Endothelial cell of umbilical vein (primary cell): ENCODE measurements at regions not wholly inside any gene's neighbourhood (a gene's known extent, or its start where the extent isn't known, plus 50 kb on each side); places are given as distances from the start of the nearest gene placed in this dataset.

ENCODE experiments used
- BruUV-seq: library from RNA; stranded (reverse); fragments of 400-500 nt; replicated peaks from 2 replicates; lab custom pipeline; 2021; lab: Mats Ljungman, UMichigan
- CTCF ChIA-PET: fragments of 300-600, 350-600 bp; sonication (Branson Sonifier 250); formaldehyde crosslinking; loops from one replicate; lab custom pipeline; 2021; ENCODE audit warnings: antibody characterized with exemption, inconsistent platforms; lab: Charles Lee
- POLR2A ChIA-PET: fragments of 300-600, 350-600 bp; sonication (Branson Sonifier 250); formaldehyde crosslinking; loops from one replicate; lab custom pipeline; 2021; ENCODE audit warnings: antibody characterized with exemption, inconsistent platforms; lab: Charles Lee
- DNase-seq: peaks from one replicate; pipeline ENCODE4 v3.0.0-alpha.2; 2011; ENCODE audit warnings: low read depth, low spot score
- FAIRE-seq: peaks from 2 replicates; lab custom pipeline; 2011; peaks lifted over from hg19 to GRCh38; lab: Jason Lieb, UNC
- H2AFZ ChIP-seq: 2 replicates; pipeline ENCODE4 v1.6.0; 2012; ENCODE audit warnings: low read depth, low read length, control low read depth, inconsistent platforms
- H3K27ac ChIP-seq: 2 replicates; pipeline ENCODE4 v1.5.1; 2011; ENCODE audit warnings: low read depth, mild to moderate bottlenecking, control low read depth, low read length, moderate library complexity; ENCODE audit not compliant: insufficient read depth
- H3K27me3 ChIP-seq, 2 experiments: 2 replicates each; pipeline versions ENCODE4 v1.6.0 to v1.6.1; 2011; ENCODE audit warnings: low read length in 2 of 2, mixed read lengths in 1 of 2; ENCODE audit not compliant: control insufficient read depth in 2 of 2, insufficient read depth in 2 of 2
- H3K36me3 ChIP-seq, 2 experiments: 2 replicates in 1 of 2; 3 replicates in 1 of 2; pipeline ENCODE4 v1.5.1; 2011; ENCODE audit warnings: low read length in 2 of 2, mild to moderate bottlenecking in 1 of 2, moderate library complexity in 1 of 2; ENCODE audit not compliant: control insufficient read depth in 2 of 2, insufficient read depth in 2 of 2; ENCODE audit errors: extremely low read depth in 1 of 2
- H3K4me1 ChIP-seq: 3 replicates; pipeline ENCODE4 v1.5.1; 2011; ENCODE audit warnings: mild to moderate bottlenecking, low read length; ENCODE audit not compliant: control insufficient read depth, insufficient read depth; ENCODE audit errors: extremely low read depth
- H3K4me2 ChIP-seq: 2 replicates; pipeline ENCODE4 v1.6.1; 2011; ENCODE audit warnings: low read length, control low read depth, mixed read lengths; ENCODE audit not compliant: insufficient read depth
- H3K4me3 ChIP-seq, 3 experiments: fragments of 200-600 bp in 1 of 3; sonication (generic), shearing (Covaris generic) in 1 of 3; replicated peaks in 1 of 3; 2 replicates each; pipeline ENCODE4 v1.5.1; 2011 to 2016; ENCODE audit warnings: control low read depth in 3 of 3, low read length in 3 of 3, mild to moderate bottlenecking in 2 of 3, inconsistent platforms in 1 of 3, low read depth in 1 of 3, moderate library complexity in 1 of 3; ENCODE audit not compliant: insufficient read depth in 1 of 3
- H3K79me2 ChIP-seq: 2 replicates; pipeline ENCODE4 v1.6.0; 2012; ENCODE audit warnings: low read length, inconsistent platforms; ENCODE audit not compliant: control insufficient read depth, insufficient read depth
- H3K9ac ChIP-seq: replicated peaks from 2 replicates; pipeline ENCODE3; 2011; ENCODE audit warnings: low read length, control low read depth; ENCODE audit not compliant: insufficient read depth; ENCODE audit errors: extremely low read depth
- H3K9me1 ChIP-seq: replicated peaks from 3 replicates; pipeline ENCODE4 v1.6.0; 2011; ENCODE audit warnings: mild to moderate bottlenecking, low read length; ENCODE audit not compliant: control insufficient read depth, insufficient read depth; ENCODE audit errors: extremely low read depth
- H3K9me3 ChIP-seq: replicated peaks from 2 replicates; pipeline ENCODE4 v1.5.1; 2012; ENCODE audit warnings: low read length, inconsistent platforms; ENCODE audit not compliant: control insufficient read depth, insufficient read depth
- H4K20me1 ChIP-seq: replicated peaks from 2 replicates; pipeline ENCODE3; 2011; ENCODE audit warnings: mild to moderate bottlenecking, low read length; ENCODE audit not compliant: control insufficient read depth, insufficient read depth; ENCODE audit errors: extremely low read depth
- CTCF ChIP-seq, 2 donors: IDR thresholded peaks; 1 replicate in 1 of 2; 2 replicates in 1 of 2; pipeline ENCODE4 v1.5.1; 2011; ENCODE audit warnings: low read length in 2 of 2, mild to moderate bottlenecking in 2 of 2, moderate library complexity in 2 of 2, control low read depth in 1 of 2, inconsistent platforms in 1 of 2, low read depth in 1 of 2; ENCODE audit not compliant: insufficient read depth in 1 of 2; ENCODE audit errors: extremely low read depth in 1 of 2
- EZH2 ChIP-seq: IDR thresholded peaks from 2 replicates; pipeline ENCODE4 v1.6.1; 2012; ENCODE audit warnings: borderline replicate concordance, low read depth, mild to moderate bottlenecking, moderate library complexity, low read length, inconsistent platforms; ENCODE audit not compliant: severe bottlenecking
- FOS ChIP-seq: IDR thresholded peaks from 2 replicates; pipeline ENCODE4 v1.6.1; 2011; ENCODE audit warnings: mild to moderate bottlenecking, low read length, moderate library complexity, borderline replicate concordance; ENCODE audit not compliant: insufficient read depth
- GATA2 ChIP-seq: IDR thresholded peaks from 2 replicates; pipeline ENCODE4 v1.7.0; 2011; ENCODE audit warnings: low read depth, mild to moderate bottlenecking, moderate library complexity, mixed read lengths, low read length; ENCODE audit not compliant: insufficient read length, insufficient read depth
- JUN ChIP-seq: IDR thresholded peaks from 2 replicates; pipeline ENCODE4 v1.6.1; 2011; ENCODE audit warnings: borderline replicate concordance, low read depth; ENCODE audit not compliant: insufficient read length, insufficient read depth
- MYC ChIP-seq: IDR thresholded peaks from one replicate; pipeline ENCODE4 v1.6.1; 2011; ENCODE audit warnings: mild to moderate bottlenecking, low read depth, low read length
- POLR2A ChIP-seq: IDR thresholded peaks from 2 replicates; pipeline ENCODE4 v1.6.1; 2012; ENCODE audit warnings: low read depth, mild to moderate bottlenecking, control low read depth, low read length
- POLR2AphosphoS5 ChIP-seq: IDR thresholded peaks from 2 replicates; pipeline ENCODE4 v1.6.1; 2012; ENCODE audit warnings: low read depth, mild to moderate bottlenecking, control low read depth, low read length, moderate library complexity; ENCODE audit not compliant: insufficient read depth
- dilution Hi-C: fragments of 300-500 bp; cut with MboI; formaldehyde crosslinking; loops from one replicate; pipeline ENCODE4 v1.15.0; 2019; ENCODE audit warnings: low sequenced_read_pairs; ENCODE audit not compliant: extremely low pct_ligation_motif_present
- intact Hi-C: fragments of 100-400 bp; cut with micrococcal nuclease; formaldehyde crosslinking; loops from one replicate; pipeline ENCODE4 v1.10.0; 2022
- TF ChIP-seq, protein P1 (sequence below): IDR thresholded peaks from 2 replicates; pipeline ENCODE4 v1.6.1; 2011; ENCODE audit not compliant: insufficient read depth, insufficient read length

DNA sequence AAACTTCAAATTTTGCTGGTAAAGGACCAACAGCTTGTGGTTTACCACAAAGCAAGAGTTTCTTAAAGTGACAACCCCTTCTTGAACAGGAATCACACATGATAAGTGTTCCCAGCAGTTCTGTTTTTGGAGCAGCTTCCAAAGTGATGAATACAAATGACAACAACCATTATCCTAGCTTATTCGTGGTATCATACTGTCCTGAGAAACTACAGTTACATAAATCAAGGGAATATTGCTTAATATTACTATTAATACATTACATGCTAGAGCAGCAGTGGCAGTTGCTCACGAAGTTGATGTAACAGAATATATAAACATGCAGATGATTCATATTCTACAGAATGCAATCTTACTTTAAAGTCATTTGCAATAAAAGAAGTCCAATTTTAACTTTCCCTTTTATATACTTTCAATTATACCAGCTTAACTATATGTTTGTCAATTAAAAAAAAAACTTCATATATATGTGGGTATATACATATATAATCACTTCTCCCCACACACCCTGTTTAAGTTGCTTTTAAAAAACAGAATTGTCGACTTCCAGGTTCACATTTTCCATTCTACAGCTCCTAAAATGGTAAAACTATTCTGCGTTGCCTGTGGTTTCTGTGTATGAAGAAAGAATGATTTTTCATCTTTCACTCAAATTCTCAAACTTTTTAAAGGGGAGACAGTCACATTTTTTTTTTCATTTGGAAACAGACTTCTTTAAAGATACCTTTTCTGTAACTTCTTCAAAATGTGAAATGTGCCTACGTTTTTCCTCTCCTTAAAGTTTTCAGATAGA is 713.6 kb downstream of the TDRD15 start:
- no peaks in the 10 kb centered on the region for H3K36me3 ChIP-seq
- dilution Hi-C loops (no loop called here), intact Hi-C loops (no loop called here)
- no TSS peak for BruUV-seq
- no peak for FAIRE-seq
- TF ChIP-seq CTCF (IDR thresholded peaks at IDR 0.05; ENCODE audit: extremely low read depth in 1 of 2, insufficient read depth in 1 of 2, low read depth in 1 of 2, low read length in 2 of 2) (no peak), POLR2A (no peak), GATA2 (no peak)
- TF ChIP-seq, protein P1, sequence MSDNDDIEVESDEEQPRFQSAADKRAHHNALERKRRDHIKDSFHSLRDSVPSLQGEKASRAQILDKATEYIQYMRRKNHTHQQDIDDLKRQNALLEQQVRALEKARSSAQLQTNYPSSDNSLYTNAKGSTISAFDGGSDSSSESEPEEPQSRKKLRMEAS: no peak
- peaks cover 2% of the 10 kb centered on the region for H3K9me3 ChIP-seq
- H2AFZ ChIP-seq: no peak overlapping the region
- ChIA-PET CTCF (no interaction called here), POLR2A (no interaction called here)
- no peak overlapping the region for H3K4me2 ChIP-seq
- no peak overlapping the region for H3K4me3 ChIP-seq
- no peak overlapping the region for H3K27ac ChIP-seq
- no peaks in the 10 kb centered on the region for H3K9me1 ChIP-seq
- H3K9ac ChIP-seq: no peak overlapping the region
- no peak for DNase-seq
- no peaks in the 10 kb centered on the region for H3K27me3 ChIP-seq
- no peaks in the 10 kb centered on the region for H3K79me2 ChIP-seq
- H3K4me1 ChIP-seq: no peaks in the 10 kb centered on the region
- H4K20me1 ChIP-seq: no peaks in the 10 kb centered on the region

DNA sequence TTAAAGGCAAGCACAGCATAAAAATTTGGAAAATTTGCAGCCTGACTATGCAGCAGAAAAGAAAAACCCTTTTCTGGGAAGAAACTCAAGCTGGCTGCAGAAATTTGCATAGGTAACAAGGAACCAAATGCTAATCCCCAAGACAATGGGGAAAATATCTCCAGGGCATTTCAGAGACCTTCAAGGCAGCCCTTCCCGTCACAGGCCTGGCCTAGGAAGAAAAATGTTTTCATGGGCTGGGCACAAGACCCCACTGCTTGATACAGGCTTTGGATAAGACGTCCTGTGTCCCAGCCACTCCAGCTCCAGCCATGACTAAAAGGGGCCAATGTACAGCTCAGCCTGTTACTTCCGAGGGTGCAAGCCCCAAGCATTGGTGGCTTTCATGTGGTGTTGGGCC is 717.6 kb downstream of the TDRD15 start:
- no peak for FAIRE-seq
- TF ChIP-seq, protein P1: no peak
- TF ChIP-seq CTCF (IDR thresholded peaks at IDR 0.05; ENCODE audit: extremely low read depth in 1 of 2, insufficient read depth in 1 of 2, low read depth in 1 of 2, low read length in 2 of 2) (no peak), FOS (no peak), GATA2 (no peak), JUN (no peak), POLR2AphosphoS5 (no peak), MYC (no peak), POLR2A (no peak), EZH2 (no peak)

More for the DNA sequence above, 717.6 kb downstream of the TDRD15 start:
- Histone ChIP-seq H3K4me1 (no peaks in the 10 kb centered on the region), H3K27ac (no peak overlapping the region), H3K9me3 (peaks cover 5% of the 10 kb centered on the region), H3K9me1 (no peaks in the 10 kb centered on the region), H3K4me2 (no peak overlapping the region), H3K9ac (no peak overlapping the region), H3K27me3 (no peaks in the 10 kb centered on the region), H3K79me2 (no peaks in the 10 kb centered on the region), H3K36me3 (no peaks in the 10 kb centered on the region), H3K4me3 (no peak overlapping the region), H4K20me1 (no peaks in the 10 kb centered on the region), H2AFZ (no peak overlapping the region)
- no TSS peak for BruUV-seq
- intact Hi-C loops: no loop called here
- ChIA-PET POLR2A (no interaction called here), CTCF (no interaction called here)
- dilution Hi-C loops: no loop called here
- no peak for DNase-seq
